Epithelial cell of prostate (primary cell): ENCODE measurements at regions not wholly inside any gene's neighbourhood (a gene's known extent, or its start where the extent isn't known, plus 50 kb on each side); places are given as distances from the start of the nearest gene placed in this dataset.

Source experiments
- DNase-seq: peaks from one replicate; pipeline ENCODE4 v3.0.0-alpha.2; 2011; ENCODE audit warnings: low read depth, low spot score
- H3K27ac ChIP-seq: fragments of 450-650 bp; 2 replicates; pipeline ENCODE4 v1.5.1; 2017; ENCODE audit warnings: mild to moderate bottlenecking

DNA sequence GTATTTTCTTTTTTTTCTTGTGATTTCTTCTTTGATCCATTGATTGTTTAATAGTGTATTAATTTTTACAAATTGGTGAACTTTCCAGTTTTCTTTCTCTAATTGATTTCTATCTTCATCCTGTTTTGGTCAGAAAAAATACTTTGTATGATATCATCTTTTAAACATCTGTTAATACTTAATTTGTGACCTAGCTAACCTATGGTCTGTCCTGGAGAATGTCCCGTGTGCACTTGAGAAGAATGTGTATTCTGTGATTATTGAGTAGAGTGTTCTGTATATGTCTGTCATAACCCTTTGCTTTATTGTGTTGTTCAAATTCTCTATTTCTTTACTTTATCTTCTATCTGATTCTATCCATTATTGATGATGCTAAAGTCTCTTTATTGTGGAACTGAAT is 65.8 kb upstream of the ZEB1 start:
- no peak overlapping the region for H3K27ac ChIP-seq

DNA sequence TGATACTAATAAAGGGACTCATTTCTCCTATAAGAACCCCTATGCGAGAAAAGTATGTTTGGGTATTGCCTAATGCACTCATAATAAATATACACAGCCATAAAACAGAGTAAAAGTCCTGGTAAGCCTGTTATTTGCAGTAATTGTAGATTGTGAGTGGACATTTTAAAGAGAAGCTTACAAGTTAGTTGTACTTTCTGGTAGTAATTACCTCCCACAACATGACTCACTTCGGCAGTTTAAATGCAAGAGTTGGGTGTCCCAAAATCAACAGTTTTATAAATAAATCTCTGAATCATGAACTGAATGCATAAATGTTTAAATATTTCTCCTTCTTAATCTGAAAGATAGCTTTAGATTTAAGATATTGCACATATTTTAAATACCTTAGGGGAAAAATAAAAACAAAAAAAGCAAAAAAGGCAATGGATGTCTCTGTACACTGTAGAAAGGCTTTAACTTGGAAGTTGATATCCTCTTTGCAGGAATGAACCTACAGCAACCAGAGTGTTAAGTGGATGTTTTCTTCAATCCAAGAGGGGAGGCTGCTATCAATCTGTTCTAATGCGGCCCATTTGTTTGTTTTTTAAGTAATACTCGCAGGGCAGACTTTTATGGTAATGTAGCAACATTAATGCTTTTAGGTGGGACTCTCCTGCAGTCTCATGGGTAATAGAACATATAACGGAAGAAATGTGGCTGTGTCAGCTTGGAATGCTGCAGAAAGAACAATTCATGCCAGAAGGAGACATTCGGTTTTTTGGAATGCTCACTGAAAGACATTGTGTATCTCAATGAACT is 57.3 kb upstream of the ZEB1 start:
- no peak overlapping the region for H3K27ac ChIP-seq
- no peak for DNase-seq

More for the DNA sequence above, 65.8 kb upstream of the ZEB1 start:
- DNase-seq, result no peak

DNA sequence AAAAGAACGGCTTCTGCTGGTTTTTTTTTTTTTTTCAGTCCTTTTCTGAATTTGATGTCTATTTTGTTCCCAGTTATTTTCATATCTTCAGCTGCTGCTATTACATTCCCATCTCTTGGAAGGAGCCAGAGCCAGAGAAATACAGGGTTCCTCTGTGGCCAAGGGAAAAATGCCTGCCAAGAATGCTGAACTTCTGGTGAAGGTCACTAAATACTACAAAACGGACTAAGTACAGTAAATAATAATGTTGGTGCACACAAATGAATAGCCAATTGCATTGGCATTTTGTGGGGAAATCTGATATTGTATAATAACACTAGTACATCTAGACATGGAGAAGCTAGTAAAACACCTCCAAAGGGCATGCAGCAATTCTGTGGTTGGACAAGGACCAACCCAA is 56.3 kb upstream of the ZEB1 start:
- no peak overlapping the region for H3K27ac ChIP-seq
- no peak for DNase-seq

DNA sequence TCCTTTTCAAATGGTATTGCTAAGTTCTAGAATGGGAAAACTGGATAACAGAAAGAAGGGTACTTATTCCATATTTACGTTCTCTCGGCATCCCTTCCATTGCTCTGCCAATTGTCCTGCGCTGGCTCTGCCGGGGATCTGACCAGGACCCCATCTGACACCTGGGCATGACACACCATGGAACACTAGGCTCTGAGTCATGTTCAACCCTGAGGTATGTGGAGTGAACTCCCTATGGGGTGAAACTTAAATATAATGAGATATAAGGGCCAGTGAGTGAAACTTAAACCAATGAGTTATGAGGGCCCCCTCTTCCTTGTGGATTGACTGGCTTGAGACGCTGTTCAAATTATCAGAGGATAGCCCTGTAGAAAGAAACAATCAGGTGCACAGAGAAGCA is 55.1 kb upstream of the ZEB1 start:
- H3K27ac ChIP-seq, result no peak overlapping the region
- no peak for DNase-seq

DNA sequence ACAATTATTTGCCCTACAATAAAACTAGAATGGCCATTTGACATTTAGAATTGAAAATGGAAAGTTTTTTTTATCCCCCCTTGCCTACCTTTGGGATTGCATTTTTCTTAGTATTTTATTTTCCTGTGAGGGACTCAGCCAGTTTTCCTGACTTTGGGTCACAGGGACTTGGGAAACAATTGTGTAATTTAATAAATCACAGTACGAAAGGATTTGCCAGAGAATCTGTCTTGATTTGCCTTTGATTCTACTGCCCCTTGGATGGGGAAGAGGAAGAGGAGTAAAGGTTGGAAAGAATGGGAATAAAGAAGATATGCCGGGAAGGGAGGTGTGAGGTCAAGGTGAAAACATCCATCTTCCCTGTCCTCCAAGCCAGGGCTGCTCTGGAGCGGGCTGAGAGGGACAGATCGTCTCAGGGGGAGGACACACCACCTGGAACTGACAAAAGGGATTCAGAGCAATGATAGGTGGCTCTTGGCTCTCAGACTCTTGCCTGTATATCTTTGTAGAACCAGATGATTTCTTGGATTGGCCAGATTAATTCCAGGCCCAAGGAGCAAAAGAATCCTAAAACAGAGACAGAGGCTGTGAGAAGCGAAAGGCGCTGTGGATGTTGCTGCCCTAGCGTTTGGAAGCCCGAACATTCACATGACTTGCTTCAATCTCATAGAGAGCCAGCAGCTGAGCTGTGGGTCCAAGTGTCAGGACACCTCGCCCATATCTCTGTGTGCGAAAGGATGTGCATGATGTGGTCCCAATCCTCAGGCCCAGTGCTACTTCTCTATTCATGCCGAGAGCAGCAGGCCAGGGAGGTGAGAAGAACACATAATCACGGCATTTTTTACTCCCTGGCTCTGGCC is 50.3 kb upstream of the ZEB1 start:
- H3K27ac ChIP-seq, result no peak overlapping the region
- no peak for DNase-seq
